ENCODE measurements at regions not wholly inside any gene's neighbourhood (a gene's known extent, or its start where the extent isn't known, plus 50 kb on each side); places are given as distances from the start of the nearest gene placed in this dataset.

- no peak for DNase-seq
- intact Hi-C loops (cut with micrococcal nuclease), result no loop called here
- no peak for ATAC-seq
Measured at GRCh38 chr11:11085580-11085979, 227.7 kb upstream of the ZBED5 start.

- intact Hi-C loops (cut with micrococcal nuclease), result no loop called here
- ATAC-seq (no peak), DNase-seq (no peak)
Measured at GRCh38 chr11:11084337-11084736, 226.5 kb upstream of the ZBED5 start.

GRCh38 chr11:11083441-11083840 is 225.6 kb upstream of the ZBED5 start:
- intact Hi-C loops (cut with micrococcal nuclease), result no loop called here
- ATAC-seq, result no peak
- DNase-seq, result no peak

GRCh38 chr11:11082646-11083045 is 224.8 kb upstream of the ZBED5 start:
- intact Hi-C loops (cut with micrococcal nuclease), result no loop called here
- ATAC-seq (no peak), DNase-seq (no peak)

GRCh38 chr11:11081776-11082175 is 223.9 kb upstream of the ZBED5 start:
- intact Hi-C loops (cut with micrococcal nuclease), result no loop called here
- no peak for DNase-seq
- ATAC-seq, result no peak

GRCh38 chr11:11081288-11081687 is 223.4 kb upstream of the ZBED5 start:
- ATAC-seq (no peak), DNase-seq (no peak)
- intact Hi-C loops (cut with micrococcal nuclease), result no loop called here

GRCh38 chr11:11078344-11079086 is 220.7 kb upstream of the ZBED5 start:
- ATAC-seq, result no peak
- DNase-seq, result no peak
- intact Hi-C loops (cut with micrococcal nuclease), result no loop called here

GRCh38 chr11:11077898-11078297 is 220.0 kb upstream of the ZBED5 start:
- DNase-seq (no peak), ATAC-seq (no peak)
- intact Hi-C loops (cut with micrococcal nuclease), result no loop called here

GRCh38 chr11:11076879-11077278 is 219.0 kb upstream of the ZBED5 start:
- no peak for ATAC-seq
- no peak for DNase-seq
- intact Hi-C loops (cut with micrococcal nuclease), result no loop called here

- ATAC-seq, result no peak
- intact Hi-C loops (cut with micrococcal nuclease), result no loop called here
Measured at GRCh38 chr11:11076276-11076675, 218.4 kb upstream of the ZBED5 start.

GRCh38 chr11:11075515-11076171 is 217.8 kb upstream of the ZBED5 start:
- ATAC-seq, result no peak
- DNase-seq, result no peak
- intact Hi-C loops (cut with micrococcal nuclease), result no loop called here

More at GRCh38 chr11:11076276-11076675, 218.4 kb upstream of the ZBED5 start:
- no peak for DNase-seq

- DNase-seq (no peak), ATAC-seq (no peak)
- intact Hi-C loops (cut with micrococcal nuclease), result no loop called here
Measured at GRCh38 chr11:11074686-11075335, 217.0 kb upstream of the ZBED5 start.

- ATAC-seq (no peak), DNase-seq (no peak)
- intact Hi-C loops (cut with micrococcal nuclease), result no loop called here
Measured at GRCh38 chr11:11073996-11074395, 216.1 kb upstream of the ZBED5 start.

- intact Hi-C loops (cut with micrococcal nuclease), result no loop called here
- DNase-seq (no peak), ATAC-seq (no peak)
Measured at GRCh38 chr11:11072067-11072466, 214.2 kb upstream of the ZBED5 start.

- DNase-seq (no peak), ATAC-seq (no peak)
- intact Hi-C loops (cut with micrococcal nuclease), result no loop called here
Measured at GRCh38 chr11:11071486-11071885, 213.6 kb upstream of the ZBED5 start.

GRCh38 chr11:11070976-11071375 is 213.1 kb upstream of the ZBED5 start:
- ATAC-seq, result no peak
- intact Hi-C loops (cut with micrococcal nuclease), result no loop called here
- no peak for DNase-seq

GRCh38 chr11:11069841-11070835 is 212.3 kb upstream of the ZBED5 start:
- no peak for ATAC-seq
- intact Hi-C loops (cut with micrococcal nuclease), result no loop called here
- no peak for DNase-seq

- DNase-seq, result no peak
- ATAC-seq, result no peak
- intact Hi-C loops (cut with micrococcal nuclease), result no loop called here
Measured at GRCh38 chr11:11068113-11068512, 210.3 kb upstream of the ZBED5 start.

GRCh38 chr11:11065396-11065795 is 207.5 kb upstream of the ZBED5 start:
- no peak for ATAC-seq
- intact Hi-C loops (cut with micrococcal nuclease), result no loop called here
- DNase-seq, result no peak

Measured in left ventricle myocardium superior (tissue), 1 donor.